IPS DF 4.7 (cell line): ENCODE measurements at regions not wholly inside any gene's neighbourhood (a gene's known extent, or its start where the extent isn't known, plus 50 kb on each side); places are given as distances from the start of the nearest gene placed in this dataset.
"Not testable (repeated sequence)": the region's sequence is repeated elsewhere in the genome, so short reads cannot be mapped to it uniquely, and the experiment has no call there.

Source experiments
- DNase-seq: peaks from one replicate; pipeline ENCODE4 v3.0.0-alpha.2; 2013; ENCODE audit warnings: low spot score; ENCODE audit errors: extremely low read depth

DNA sequence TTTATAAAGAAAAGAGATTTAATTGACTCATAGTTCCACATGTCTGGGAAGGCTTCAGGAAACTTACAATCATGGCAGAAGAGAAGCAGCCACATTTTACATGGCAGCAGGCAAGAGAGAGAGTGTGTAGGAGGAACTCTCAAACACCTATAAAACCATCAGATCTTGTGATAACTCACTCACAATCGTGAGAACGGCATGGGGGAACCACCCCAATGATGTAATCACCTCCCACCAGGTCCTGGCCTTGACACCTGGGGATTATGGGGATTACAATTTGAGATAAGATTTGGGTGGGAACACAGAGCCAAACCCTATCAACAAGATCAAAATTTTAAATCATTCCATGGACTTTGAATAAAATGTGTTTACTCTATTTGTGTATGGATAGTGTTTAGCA, 575.6 kb downstream of the ADCYAP1 start:
- no peak for DNase-seq

GRCh38 chr18:1481577-1481976, 576.9 kb downstream of the ADCYAP1 start:
- no peak for DNase-seq

DNA sequence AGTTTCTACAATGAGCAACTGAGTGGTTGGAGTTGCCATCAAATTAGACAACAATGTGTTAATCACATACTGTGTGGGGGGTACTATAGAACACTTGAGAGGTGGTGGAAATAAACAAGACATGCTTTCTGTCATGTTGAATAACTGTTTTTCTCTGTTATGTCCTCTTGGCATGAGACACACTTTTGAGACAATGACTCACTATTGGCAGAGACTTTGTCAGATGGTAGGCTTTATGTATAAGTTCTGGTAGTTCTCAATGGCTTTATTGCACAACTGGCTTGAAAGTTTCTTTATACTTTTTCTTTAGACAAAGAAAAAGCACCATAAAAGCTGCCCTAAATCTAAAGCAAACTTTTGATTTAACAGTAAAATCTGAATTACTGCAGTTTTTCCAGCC, 578.7 kb downstream of the ADCYAP1 start:
- DNase-seq = no peak

DNA sequence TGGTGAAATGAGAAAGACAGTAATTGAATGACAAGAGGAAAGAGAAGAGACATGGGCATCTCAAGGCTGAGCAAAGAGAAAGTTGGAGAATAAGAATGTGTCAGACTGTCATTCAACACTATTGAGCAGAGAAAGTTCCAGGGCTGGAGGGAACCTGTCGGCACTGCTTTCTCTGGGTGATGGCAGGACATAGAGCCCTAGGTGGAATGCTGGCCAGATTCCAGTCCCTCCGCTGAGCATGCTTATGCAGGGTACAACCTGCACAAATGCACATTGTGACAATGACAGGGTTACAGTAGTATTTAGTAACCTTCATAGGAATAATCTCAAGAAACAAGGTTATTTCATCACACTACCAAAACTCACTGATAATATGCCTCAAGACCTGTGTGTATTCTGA, 582.8 kb downstream of the ADCYAP1 start:
- DNase-seq = no peak

GRCh38 chr18:1488394-1488793, 583.7 kb downstream of the ADCYAP1 start:
- no peak for DNase-seq

GRCh38 chr18:1488957-1489356, 584.3 kb downstream of the ADCYAP1 start:
- no peak for DNase-seq

DNA sequence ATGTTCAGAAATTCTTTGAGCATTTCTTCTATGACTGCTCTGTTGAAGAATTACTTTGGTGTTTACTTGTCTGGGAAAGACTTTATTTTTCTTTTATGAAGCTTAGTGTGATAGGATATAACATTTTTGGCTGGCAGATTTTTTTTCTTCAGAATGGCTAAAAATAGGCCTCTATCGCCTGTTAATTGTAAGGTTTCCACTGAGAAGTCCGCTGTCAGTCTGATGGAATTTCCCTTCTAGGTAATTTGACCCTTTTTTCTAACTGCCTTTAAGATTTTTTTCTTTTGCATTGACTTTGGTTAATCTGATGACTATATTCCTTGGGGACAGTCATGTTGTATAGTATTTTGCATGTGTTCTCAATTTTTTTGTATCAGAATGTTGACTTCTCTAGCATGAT, 590.7 kb downstream of the ADCYAP1 start:
- DNase-seq = no peak

- no peak for DNase-seq
Measured at GRCh38 chr18:1496096-1496495, 591.4 kb downstream of the ADCYAP1 start.

DNA sequence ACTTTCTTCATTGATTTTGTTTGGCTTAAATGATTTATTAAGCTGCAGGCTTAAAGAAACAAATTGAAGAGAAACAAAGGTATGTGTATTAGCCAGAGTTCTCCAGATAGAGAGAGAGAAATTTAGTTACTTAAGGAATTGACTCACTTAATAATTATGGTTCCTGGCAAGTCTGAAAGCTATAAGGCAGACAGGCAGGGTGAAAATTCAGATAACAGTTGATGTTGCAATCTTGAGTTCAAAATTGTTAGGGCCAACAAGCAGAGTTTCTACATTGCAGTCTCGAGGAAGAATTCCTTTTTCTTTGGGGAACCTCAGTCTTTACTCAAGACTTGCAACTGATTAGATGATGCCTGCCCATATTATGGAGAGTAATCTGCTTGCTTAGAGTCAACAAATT, 593.5 kb downstream of the ADCYAP1 start:
- no peak for DNase-seq

- no peak for DNase-seq
Measured at GRCh38 chr18:1499265-1499664, 594.6 kb downstream of the ADCYAP1 start.

- no peak for DNase-seq
Measured at GRCh38 chr18:1503847-1504246, 599.2 kb downstream of the ADCYAP1 start.

GRCh38 chr18:1505856-1506255, 601.2 kb downstream of the ADCYAP1 start:
- no peak for DNase-seq

DNA sequence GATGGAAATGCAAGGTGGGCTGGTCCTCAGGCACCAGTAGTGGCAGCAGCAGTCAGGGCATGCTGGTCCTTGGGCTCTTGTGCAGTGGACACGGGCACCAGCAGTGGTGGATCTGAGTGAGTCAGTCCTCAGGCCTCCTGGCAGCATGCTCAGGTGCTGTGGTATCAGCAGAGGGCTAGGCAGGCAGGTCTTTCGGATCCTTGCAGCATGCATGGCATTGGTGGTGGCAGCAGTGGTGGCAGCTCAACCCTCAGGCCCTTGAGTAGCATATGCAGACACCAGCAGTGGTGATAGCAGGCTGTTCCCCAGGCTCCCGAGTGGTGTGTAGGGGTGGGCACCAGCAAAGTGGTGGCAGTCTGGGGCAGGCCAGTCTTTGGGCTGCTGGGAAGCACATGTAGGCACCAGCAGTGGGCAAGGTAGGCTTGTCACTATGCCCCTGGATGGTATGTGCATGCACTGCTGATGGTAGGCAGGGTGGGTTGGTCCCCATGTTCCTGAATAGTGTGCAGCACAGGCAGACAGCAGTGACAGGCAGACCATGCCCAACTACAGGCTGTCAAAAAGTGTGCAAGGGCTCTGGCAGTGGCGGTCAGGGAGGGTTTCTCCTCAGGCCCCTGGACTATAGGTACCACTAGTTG, 606.0 kb downstream of the ADCYAP1 start:
- no peak for DNase-seq

DNA sequence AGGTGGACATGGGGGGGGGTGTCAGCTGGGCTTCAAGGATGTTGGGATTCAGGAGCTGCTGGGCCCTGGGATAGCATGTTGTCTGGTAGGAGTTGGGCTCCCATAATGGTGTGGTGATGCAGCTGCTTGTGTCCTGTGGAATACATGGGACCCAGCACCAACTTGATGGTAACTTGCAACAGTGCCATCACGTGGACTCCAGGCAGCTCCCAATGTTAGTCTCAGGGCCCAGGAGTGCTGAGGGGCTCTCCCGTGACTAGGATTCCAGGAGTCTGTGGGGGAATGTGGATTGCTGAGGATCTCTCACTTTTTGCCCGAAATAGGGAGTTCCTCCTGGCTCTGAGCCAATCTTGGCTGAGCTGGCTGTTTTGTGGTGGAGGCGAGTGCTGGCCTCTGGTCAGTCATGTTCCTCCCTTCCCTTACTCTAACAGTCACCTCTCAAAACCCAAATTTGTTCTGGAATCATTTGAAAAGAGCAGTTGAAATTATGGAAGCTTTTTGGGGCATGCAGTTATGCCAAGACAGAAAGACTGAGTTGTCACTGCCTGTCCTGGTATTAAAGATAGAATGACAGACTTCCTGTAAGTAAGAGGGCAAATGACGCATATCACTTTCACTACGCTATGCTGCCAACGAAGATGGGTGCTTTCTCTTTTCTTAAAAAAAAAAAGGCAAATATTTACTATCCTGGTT, 607.1 kb downstream of the ADCYAP1 start:
- no peak for DNase-seq

DNA sequence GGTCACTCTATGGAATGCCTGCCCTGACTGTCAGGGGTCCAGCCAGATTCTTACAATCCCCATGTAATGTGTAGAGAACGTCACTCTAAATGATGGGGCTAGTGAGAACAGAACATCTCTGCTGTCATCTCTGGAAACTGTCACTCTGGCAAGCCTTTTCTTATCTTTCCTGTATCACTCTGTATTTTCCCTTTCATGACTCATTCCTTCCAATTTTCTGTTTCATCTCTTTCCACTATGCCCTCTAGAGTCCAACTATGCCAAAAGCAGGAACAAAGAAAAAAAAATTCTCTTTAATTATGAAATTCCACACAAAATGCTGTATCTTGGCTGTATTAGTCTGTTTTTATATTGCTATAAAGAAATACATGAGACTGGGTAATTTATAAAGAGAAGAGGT, 608.8 kb downstream of the ADCYAP1 start:
- DNase-seq = no peak

DNA sequence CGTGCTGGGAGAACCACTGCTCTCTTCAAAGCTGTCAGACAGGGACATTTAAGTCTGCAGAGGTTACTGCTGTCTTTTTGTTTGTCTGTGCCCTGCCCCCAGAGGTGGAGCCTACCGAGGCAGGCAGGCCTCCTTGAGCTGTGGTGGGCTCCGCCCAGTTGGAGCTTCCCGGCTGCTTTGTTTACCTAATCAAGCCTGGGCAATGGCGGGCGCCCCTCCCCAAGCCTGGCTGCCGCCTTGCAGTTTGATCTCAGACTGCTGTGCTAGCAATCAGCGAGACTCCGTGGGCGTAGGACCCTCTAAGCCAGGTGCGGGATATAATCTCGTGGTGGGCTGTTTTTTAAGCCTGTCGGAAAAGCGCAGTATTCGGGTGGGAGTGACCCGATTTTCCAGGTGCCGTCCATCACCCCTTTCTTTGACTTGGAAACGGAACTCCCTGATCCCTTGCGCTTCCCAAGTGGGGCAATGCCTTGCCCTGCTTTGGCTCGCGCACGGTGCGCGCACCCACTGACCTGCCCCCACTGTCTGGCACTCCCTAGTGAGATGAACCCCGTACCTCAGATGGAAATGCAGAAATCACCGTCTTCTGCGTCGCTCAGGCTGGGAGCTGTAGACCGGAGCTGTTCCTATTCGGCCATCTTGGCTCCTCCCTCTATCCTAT, 617.0 kb downstream of the ADCYAP1 start:
- not testable (repeated sequence) for DNase-seq

GRCh38 chr18:1522249-1522615, 617.6 kb downstream of the ADCYAP1 start:
- DNase-seq = no peak

GRCh38 chr18:1526991-1527390, 622.3 kb downstream of the ADCYAP1 start:
- no peak for DNase-seq

GRCh38 chr18:1527805-1528204, 623.1 kb downstream of the ADCYAP1 start:
- no peak for DNase-seq

- DNase-seq = no peak
Measured at GRCh38 chr18:1528447-1528846, 623.8 kb downstream of the ADCYAP1 start.

GRCh38 chr18:1528964-1529509, 624.4 kb downstream of the ADCYAP1 start:
- DNase-seq = no peak

DNA sequence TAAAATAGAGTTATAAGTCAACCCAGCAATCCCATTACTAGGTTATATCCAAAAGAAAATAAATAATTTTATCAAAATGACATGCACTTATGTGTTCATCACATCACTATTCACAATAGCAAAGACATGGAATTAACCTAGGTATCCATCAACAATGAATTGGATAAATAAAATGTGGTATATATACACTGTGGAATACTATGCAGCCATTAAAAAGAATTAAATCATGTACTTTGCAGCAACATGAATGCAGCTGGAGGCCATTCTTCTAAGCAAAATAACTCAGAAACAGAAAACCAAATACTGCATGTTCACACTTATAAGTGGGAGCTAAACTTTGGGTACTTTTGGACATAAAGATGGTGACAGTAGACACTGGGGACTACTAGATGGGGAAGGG, 626.0 kb downstream of the ADCYAP1 start:
- DNase-seq = no peak

GRCh38 chr18:1539276-1539675, 634.6 kb downstream of the ADCYAP1 start:
- DNase-seq = no peak
